ENCODE measurements at regions not wholly inside any gene's neighbourhood (a gene's known extent, or its start where the extent isn't known, plus 50 kb on each side); places are given as distances from the start of the nearest gene placed in this dataset.
"Not testable (repeated sequence)": the region's sequence is repeated elsewhere in the genome, so short reads cannot be mapped to it uniquely, and the experiment has no call there.

GRCh38 chr5:25301836-25302235 lies 657.1 kb upstream of the CDH10 start:
- Histone ChIP-seq H3K36me3 (ENCODE audit: insufficient read depth, low read length) (no peaks in the 10 kb centered on the region), H3K4me1 (ENCODE audit: insufficient read depth, low read length) (no peaks in the 10 kb centered on the region), H3K27me3 (ENCODE audit: control insufficient read depth in 1 of 2, insufficient read depth in 2 of 2, low read length in 2 of 2) (no peaks in the 10 kb centered on the region), H3K27ac (ENCODE audit: low read depth in 1 of 2, low read length in 2 of 2) (no peak overlapping the region), H3K9me3 (ENCODE audit: control insufficient read depth in 1 of 2, insufficient read depth in 1 of 2, low read length in 2 of 2) (no peaks in the 10 kb centered on the region), H3K4me3 (ENCODE audit: low read length) (no peak overlapping the region)
- H3K4me1 Mint-ChIP-seq (ENCODE audit: low read depth) = no peaks in the 10 kb centered on the region
- DNase-seq (no peak), ATAC-seq (ENCODE audit: poor library complexity) (no peak)
- H3K27ac Mint-ChIP-seq = no peak overlapping the region
- TF ChIP-seq CTCF (IDR thresholded peaks at IDR 0.05) = no peak
- no peaks in the 10 kb centered on the region for H3K27me3 Mint-ChIP-seq
- ChIA-PET POLR2A (no interaction called here), CTCF (no interaction called here)
- H3K36me3 Mint-ChIP-seq (ENCODE audit: low read depth) = no peaks in the 10 kb centered on the region
- H3K4me3 Mint-ChIP-seq = no peak overlapping the region
- intact Hi-C loops (cut with DNase I, micrococcal nuclease) = no loop called here
- H3K9me3 Mint-ChIP-seq = peaks cover 11% of the 10 kb centered on the region

- H3K4me1 ChIP-seq (ENCODE audit: insufficient read depth, low read length) = no peaks in the 10 kb centered on the region
- ChIA-PET CTCF (no interaction called here), POLR2A (no interaction called here)
- no peak overlapping the region for H3K4me3 Mint-ChIP-seq
- no peaks in the 10 kb centered on the region for H3K4me1 Mint-ChIP-seq (ENCODE audit: low read depth)
- intact Hi-C loops (cut with DNase I, micrococcal nuclease) = no loop called here
- H3K9me3 Mint-ChIP-seq = peaks cover 8% of the 10 kb centered on the region
- no peak for TF ChIP-seq CTCF (IDR thresholded peaks at IDR 0.05)
- H3K4me3 ChIP-seq (ENCODE audit: low read length) = no peak overlapping the region
- H3K27ac ChIP-seq (ENCODE audit: low read depth in 1 of 2, low read length in 2 of 2) = no peak overlapping the region
- no peaks in the 10 kb centered on the region for H3K27me3 Mint-ChIP-seq
- no peak for DNase-seq
- no peak for ATAC-seq (ENCODE audit: poor library complexity)
- peaks cover 0 to 5% of the 10 kb centered on the region in 2 experiments for H3K9me3 ChIP-seq (ENCODE audit: control insufficient read depth in 1 of 2, insufficient read depth in 1 of 2, low read length in 2 of 2)
- no peaks in the 10 kb centered on the region for H3K36me3 ChIP-seq (ENCODE audit: insufficient read depth, low read length)
- H3K36me3 Mint-ChIP-seq (ENCODE audit: low read depth) = no peaks in the 10 kb centered on the region
- H3K27ac Mint-ChIP-seq = no peak overlapping the region
- H3K27me3 ChIP-seq (ENCODE audit: control insufficient read depth in 1 of 2, insufficient read depth in 2 of 2, low read length in 2 of 2) = no peaks in the 10 kb centered on the region
These were observed 650.3 kb upstream of the CDH10 start for GRCh38 chr5:25295067-25295466.

DNA sequence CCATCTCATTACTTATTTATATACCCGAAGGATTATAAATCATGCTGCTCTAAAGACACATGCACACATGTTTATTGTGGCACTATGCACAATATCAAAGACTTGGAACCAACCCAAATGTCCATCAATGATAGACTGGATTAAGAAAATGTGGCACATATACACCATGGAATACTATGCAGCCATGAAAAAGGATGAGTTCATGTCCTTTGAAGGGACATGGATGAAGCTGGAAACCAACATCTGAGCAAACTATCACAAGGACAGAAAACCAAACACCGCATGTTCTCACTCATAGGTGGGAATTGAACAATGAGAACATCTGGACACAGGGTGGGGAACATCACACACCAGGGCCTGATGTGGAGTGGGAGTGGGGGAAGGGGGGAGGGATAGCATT lies 645.0 kb upstream of the CDH10 start:
- H3K27me3 Mint-ChIP-seq; H3K36me3 ChIP-seq (ENCODE audit: insufficient read depth, low read length); intact Hi-C loops (cut with DNase I, micrococcal nuclease); H3K27me3 ChIP-seq (ENCODE audit: control insufficient read depth in 1 of 2, insufficient read depth in 2 of 2, low read length in 2 of 2); DNase-seq; H3K9me3 ChIP-seq (ENCODE audit: control insufficient read depth in 1 of 2, insufficient read depth in 1 of 2, low read length in 2 of 2); ATAC-seq (ENCODE audit: poor library complexity); H3K4me3 Mint-ChIP-seq; H3K4me1 ChIP-seq (ENCODE audit: insufficient read depth, low read length); H3K9me3 Mint-ChIP-seq; CTCF ChIA-PET; H3K27ac ChIP-seq (ENCODE audit: low read depth in 1 of 2, low read length in 2 of 2); POLR2A ChIA-PET; H3K4me3 ChIP-seq (ENCODE audit: low read length); H3K4me1 Mint-ChIP-seq (ENCODE audit: low read depth); H3K27ac Mint-ChIP-seq; H3K36me3 Mint-ChIP-seq (ENCODE audit: low read depth): not testable (repeated sequence)

DNA sequence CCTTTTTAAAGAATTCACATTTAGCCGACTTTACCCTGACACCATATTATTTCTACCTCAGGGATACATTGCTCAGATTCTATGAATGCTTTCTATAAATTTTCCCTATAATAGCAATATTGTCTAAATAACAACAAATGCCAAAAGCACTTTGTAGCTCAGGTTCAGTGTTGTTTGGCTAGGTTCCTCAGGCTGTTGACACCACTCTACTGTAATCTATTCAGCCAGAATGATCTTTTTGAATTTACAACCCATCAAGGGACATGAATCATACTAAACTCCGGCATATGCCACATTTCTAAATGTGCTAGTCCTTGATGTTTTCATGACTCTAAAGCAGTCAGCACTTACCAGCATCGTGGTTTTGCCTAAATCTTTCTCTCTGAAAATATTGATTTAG lies 641.5 kb upstream of the CDH10 start:
- intact Hi-C loops (cut with DNase I, micrococcal nuclease) = no loop called here
- no peak overlapping the region for H3K27ac Mint-ChIP-seq
- H3K36me3 Mint-ChIP-seq (ENCODE audit: low read depth) = no peaks in the 10 kb centered on the region
- H3K27me3 ChIP-seq (ENCODE audit: control insufficient read depth in 1 of 2, insufficient read depth in 2 of 2, low read length in 2 of 2) = no peaks in the 10 kb centered on the region
- H3K9me3 Mint-ChIP-seq = peaks cover 17% of the 10 kb centered on the region
- TF ChIP-seq CTCF (IDR thresholded peaks at IDR 0.05) = no peak
- H3K36me3 ChIP-seq (ENCODE audit: insufficient read depth, low read length) = no peaks in the 10 kb centered on the region
- no peaks in the 10 kb centered on the region for H3K4me1 Mint-ChIP-seq (ENCODE audit: low read depth)
- DNase-seq = no peak
- no peaks in the 10 kb centered on the region for H3K4me1 ChIP-seq (ENCODE audit: insufficient read depth, low read length)
- ChIA-PET CTCF (no interaction called here), POLR2A (no interaction called here)
- no peak overlapping the region for H3K4me3 ChIP-seq (ENCODE audit: low read length)
- no peak overlapping the region for H3K27ac ChIP-seq (ENCODE audit: low read depth in 1 of 2, low read length in 2 of 2)
- ATAC-seq (ENCODE audit: poor library complexity) = no peak
- H3K27me3 Mint-ChIP-seq = no peaks in the 10 kb centered on the region
- no peak overlapping the region for H3K4me3 Mint-ChIP-seq
- no peaks in the 10 kb centered on the region for H3K9me3 ChIP-seq (ENCODE audit: control insufficient read depth in 1 of 2, insufficient read depth in 1 of 2, low read length in 2 of 2)

All from CD4-positive, alpha-beta T cell (primary cell).